CD4-positive, alpha-beta T cell (primary cell): ENCODE measurements at regions not wholly inside any gene's neighbourhood (a gene's known extent, or its start where the extent isn't known, plus 50 kb on each side); places are given as distances from the start of the nearest gene placed in this dataset.

ENCODE experiments used
- ATAC-seq: fragments of 200-7000 bp; cut with Tn5 transposase; one replicate; pipeline ENCODE4 v1.10.0; 2022; ENCODE audit warnings: mild to moderate bottlenecking; ENCODE audit not compliant: poor library complexity
- CTCF ChIA-PET: fragments of 350-600 bp; sonication (Branson Sonifier 250); formaldehyde crosslinking; loops from one replicate; lab custom pipeline; 2021; ENCODE audit warnings: antibody characterized with exemption, inconsistent platforms; lab: Charles Lee
- POLR2A ChIA-PET: fragments of 350-600 bp; sonication (Branson Sonifier 250); formaldehyde crosslinking; loops from one replicate; lab custom pipeline; 2021; ENCODE audit warnings: antibody characterized with exemption, inconsistent platforms; lab: Charles Lee
- DNase-seq, 14 experiments: peaks; one replicate each; pipeline ENCODE4 v3.0.0-alpha.2; 2013 to 2020; ENCODE audit warnings: mixed read lengths in 2 of 14
- H3K27ac ChIP-seq, 2 donors: one replicate each; pipeline versions ENCODE4 v1.5.1 to v1.7.0; 2013; ENCODE audit warnings: low read length in 2 of 2, low read depth in 1 of 2, mild to moderate bottlenecking in 1 of 2
- H3K27me3 ChIP-seq, 2 experiments: 1 replicate in 1 of 2; 2 replicates in 1 of 2; pipeline versions ENCODE4 v1.6.1 to v1.7.0; 2013; ENCODE audit warnings: low read length in 2 of 2, control low read depth in 1 of 2, mild to moderate bottlenecking in 1 of 2, moderate library complexity in 1 of 2; ENCODE audit not compliant: insufficient read depth in 2 of 2, control insufficient read depth in 1 of 2
- H3K36me3 ChIP-seq: one replicate; pipeline ENCODE4 v1.6.1; 2013; ENCODE audit warnings: low read length, control low read depth; ENCODE audit not compliant: insufficient read depth
- H3K4me1 ChIP-seq: one replicate; pipeline ENCODE4 v1.6.1; 2013; ENCODE audit warnings: low read length, control low read depth; ENCODE audit not compliant: insufficient read depth
- H3K4me3 ChIP-seq: one replicate; pipeline ENCODE4 v1.5.1; 2013; ENCODE audit warnings: mild to moderate bottlenecking, low read length, moderate library complexity
- H3K9me3 ChIP-seq, 2 experiments: 1 replicate in 1 of 2; 2 replicates in 1 of 2; pipeline versions ENCODE4 v1.6.1 to v1.7.0; 2013; ENCODE audit warnings: low read length in 2 of 2, mild to moderate bottlenecking in 2 of 2, control low read depth in 1 of 2, moderate library complexity in 1 of 2; ENCODE audit not compliant: control insufficient read depth in 1 of 2, insufficient read depth in 1 of 2
- H3K27ac Mint-ChIP-seq: one replicate; pipeline ENCODE4 v1.8.0; 2020; ENCODE audit warnings: mixed read lengths
- H3K27me3 Mint-ChIP-seq: one replicate; pipeline ENCODE4 v1.8.0; 2021; ENCODE audit warnings: mixed read lengths
- H3K36me3 Mint-ChIP-seq: one replicate; pipeline ENCODE4 v1.8.0; 2021; ENCODE audit warnings: low read depth, mixed read lengths
- H3K4me1 Mint-ChIP-seq: one replicate; pipeline ENCODE4 v1.8.0; 2021; ENCODE audit warnings: low read depth, mixed read lengths
- H3K4me3 Mint-ChIP-seq: one replicate; pipeline ENCODE4 v1.8.0; 2020; ENCODE audit warnings: mild to moderate bottlenecking, mixed read lengths
- H3K9me3 Mint-ChIP-seq: one replicate; pipeline ENCODE4 v1.8.0; 2020; ENCODE audit warnings: mixed read lengths
- CTCF ChIP-seq: fragments of 200-600 bp; IDR thresholded peaks from one replicate; pipeline ENCODE4 v1.8.0; 2022; ENCODE audit warnings: antibody characterized with exemption, mild to moderate bottlenecking
- intact Hi-C, 2 experiments: fragments of 100-400 bp; cut with DNase I in 1 of 2; cut with micrococcal nuclease in 1 of 2; formaldehyde crosslinking; loops; one replicate each; pipeline versions ENCODE4 v1.15.1 to v1.9.0; 2023 to 2025; cut with DNase I, micrococcal nuclease

- H3K4me1 Mint-ChIP-seq, result no peaks in the 10 kb centered on the region
- Histone ChIP-seq H3K9me3 (peaks cover 0 to 7% of the 10 kb centered on the region in 2 experiments), H3K27ac (no peak overlapping the region), H3K4me3 (no peak overlapping the region), H3K4me1 (no peaks in the 10 kb centered on the region), H3K36me3 (no peaks in the 10 kb centered on the region), H3K27me3 (no peaks in the 10 kb centered on the region)
- CTCF ChIA-PET, result interaction anchor here (0.6 kb wide), 1 partner anchor 1280 kb away, joined by 3 read pairs; no protein-coding TSS in a partner anchor
- TF ChIP-seq CTCF, result no peak
- H3K4me3 Mint-ChIP-seq, result no peak overlapping the region
- POLR2A ChIA-PET, result no interaction called here
- H3K36me3 Mint-ChIP-seq, result no peaks in the 10 kb centered on the region
- DNase-seq (no peak), ATAC-seq (no peak)
- intact Hi-C loops, result no loop called here
- no peaks in the 10 kb centered on the region for H3K9me3 Mint-ChIP-seq
- no peaks in the 10 kb centered on the region for H3K27me3 Mint-ChIP-seq
- no peak overlapping the region for H3K27ac Mint-ChIP-seq
Observed at GRCh38 chr17:71503710-71504465, 616.9 kb upstream of the SOX9 start.

GRCh38 chr17:71505200-71505599 is 615.6 kb upstream of the SOX9 start:
- H3K4me1 ChIP-seq, result no peaks in the 10 kb centered on the region
- H3K36me3 ChIP-seq, result no peaks in the 10 kb centered on the region
- H3K27me3 ChIP-seq, result no peaks in the 10 kb centered on the region
- no peak overlapping the region for H3K27ac ChIP-seq
- Mint-ChIP-seq H3K4me1 (no peaks in the 10 kb centered on the region), H3K4me3 (no peak overlapping the region), H3K27me3 (no peaks in the 10 kb centered on the region), H3K27ac (no peak overlapping the region), H3K36me3 (no peaks in the 10 kb centered on the region), H3K9me3 (no peaks in the 10 kb centered on the region)
- ChIA-PET CTCF (no interaction called here), POLR2A (no interaction called here)
- DNase-seq, result no peak
- intact Hi-C loops, result no loop called here
- peaks cover 0 to 7% of the 10 kb centered on the region in 2 experiments for H3K9me3 ChIP-seq
- H3K4me3 ChIP-seq, result no peak overlapping the region
- no peak for TF ChIP-seq CTCF
- ATAC-seq, result no peak

GRCh38 chr17:71505981-71506380 is 614.8 kb upstream of the SOX9 start:
- no peak overlapping the region for H3K4me3 ChIP-seq
- Mint-ChIP-seq H3K36me3 (no peaks in the 10 kb centered on the region), H3K9me3 (no peaks in the 10 kb centered on the region), H3K27ac (no peak overlapping the region), H3K4me1 (no peaks in the 10 kb centered on the region), H3K4me3 (no peak overlapping the region), H3K27me3 (no peaks in the 10 kb centered on the region)
- peaks cover 0 to 7% of the 10 kb centered on the region in 2 experiments for H3K9me3 ChIP-seq
- no peaks in the 10 kb centered on the region for H3K27me3 ChIP-seq
- intact Hi-C loops, result no loop called here
- DNase-seq, result no peak
- TF ChIP-seq CTCF, result no peak
- no peaks in the 10 kb centered on the region for H3K36me3 ChIP-seq
- no peak for ATAC-seq
- no peak overlapping the region for H3K27ac ChIP-seq
- ChIA-PET POLR2A (no interaction called here), CTCF (no interaction called here)
- H3K4me1 ChIP-seq, result no peaks in the 10 kb centered on the region
